IMR-90 (cell line): ENCODE measurements at regions not wholly inside any gene's neighbourhood (a gene's known extent, or its start where the extent isn't known, plus 50 kb on each side); places are given as distances from the start of the nearest gene placed in this dataset.

Source experiments
- CEBPB ChIP-seq: IDR thresholded peaks from 2 replicates; pipeline ENCODE4 v1.6.1; 2012; ENCODE audit warnings: low read depth, low read length, improper control_type of control experiment
- CTCF ChIP-seq: conservative IDR thresholded peaks from 2 replicates; pipeline ENCODE4 v1.5.1; 2012; ENCODE audit warnings: mild to moderate bottlenecking, low read depth, low read length, improper control_type of control experiment
- ELK1 ChIP-seq: fragments of 150-350 bp; IDR thresholded peaks from 2 replicates; pipeline ENCODE4 v1.6.1; 2016; ENCODE audit warnings: low read depth, mild to moderate bottlenecking, low read length, moderate library complexity, borderline replicate concordance
- MAFK ChIP-seq: IDR thresholded peaks from 2 replicates; pipeline ENCODE4 v1.6.1; 2012; ENCODE audit warnings: low read depth, low read length, improper control_type of control experiment
- MAZ ChIP-seq: IDR thresholded peaks from 2 replicates; pipeline ENCODE4 v1.6.1; 2012; ENCODE audit warnings: low read depth, mild to moderate bottlenecking, low read length, improper control_type of control experiment, moderate library complexity, borderline replicate concordance
- MXI1 ChIP-seq: IDR thresholded peaks from 2 replicates; pipeline ENCODE4 v1.6.1; 2012; ENCODE audit warnings: low read depth, mild to moderate bottlenecking, low read length, moderate library complexity, borderline replicate concordance
- POLR2A ChIP-seq: IDR thresholded peaks from 2 replicates; pipeline ENCODE4 v1.6.1; 2012; ENCODE audit warnings: mild to moderate bottlenecking, low read depth, low read length
- RAD21 ChIP-seq: IDR thresholded peaks from 2 replicates; pipeline ENCODE4 v1.6.1; 2012; ENCODE audit warnings: low read length, improper control_type of control experiment
- RCOR1 ChIP-seq: IDR thresholded peaks from 2 replicates; pipeline ENCODE4 v1.6.1; 2012; ENCODE audit warnings: mild to moderate bottlenecking, low read length, improper control_type of control experiment; ENCODE audit not compliant: insufficient replicate concordance
- RFX5 ChIP-seq: IDR thresholded peaks from 2 replicates; pipeline ENCODE4 v1.8.0; 2012; ENCODE audit warnings: low read depth, mild to moderate bottlenecking, low read length, moderate library complexity
- SMC3 ChIP-seq: fragments of 150-350 bp; IDR thresholded peaks from 2 replicates; pipeline ENCODE4 v1.6.1; 2016; ENCODE audit warnings: low read depth, mild to moderate bottlenecking, antibody characterized with exemption, low read length, moderate library complexity
- USF2 ChIP-seq: fragments of 150-350 bp; IDR thresholded peaks from 2 replicates; pipeline ENCODE4 v1.6.1; 2017; ENCODE audit warnings: mild to moderate bottlenecking, antibody characterized with exemption, low read length, low read depth

- TF ChIP-seq CTCF (no peak), RFX5 (no peak), POLR2A (no peak), CEBPB (no peak), USF2 (no peak), MXI1 (no peak), MAFK (no peak), ELK1 (no peak), RAD21 (no peak), SMC3 (no peak), RCOR1 (no peak), MAZ (no peak)
Measured at GRCh38 chr2:217189131-217189530, 329.3 kb upstream of the TNP1 start.
